PC-9 (cell line): ENCODE measurements at regions not wholly inside any gene's neighbourhood (a gene's known extent, or its start where the extent isn't known, plus 50 kb on each side); places are given as distances from the start of the nearest gene placed in this dataset.

ENCODE experiments used
- BruUV-seq: library from RNA; stranded (reverse); fragments of 400-500 nt; replicated peaks from 2 replicates; lab custom pipeline; 2021; lab: Mats Ljungman, UMichigan
- CTCF ChIA-PET: fragments of 300-600 bp; sonication (Branson Sonifier 250); formaldehyde crosslinking; loops from one replicate; lab custom pipeline; 2022; ENCODE audit warnings: antibody characterized with exemption; lab: Charles Lee
- POLR2A ChIA-PET: fragments of 300-600 bp; sonication (Branson Sonifier 250); formaldehyde crosslinking; loops from one replicate; lab custom pipeline; 2022; ENCODE audit warnings: antibody characterized with exemption; ENCODE audit not compliant: unreplicated experiment; lab: Charles Lee
- DNase-seq, 2 experiments: peaks; one replicate each; pipeline versions ENCODE4 v3.0.0 to v3.0.0-alpha.2; 2015 to 2022; ENCODE audit warnings: mixed read lengths in 1 of 2
- H2AFZ ChIP-seq: fragments of 200-600 bp; sonication (generic); 2 replicates; pipeline ENCODE4 v1.8.1; 2017; ENCODE audit warnings: antibody characterized with exemption
- H3F3A ChIP-seq: fragments of 200-600 bp; sonication (generic); 2 replicates; pipeline ENCODE4 v1.8.1; 2017; ENCODE audit warnings: antibody characterized with exemption, mild to moderate bottlenecking, low read depth; ENCODE audit not compliant: insufficient read depth
- H3K27ac ChIP-seq: fragments of 200-600 bp; sonication (generic); 2 replicates; pipeline ENCODE4 v1.6.1; 2016; ENCODE audit warnings: mixed run types
- H3K27me3 ChIP-seq: fragments of 200-600 bp; sonication (generic); 2 replicates; pipeline ENCODE4 v1.6.1; 2016; ENCODE audit warnings: low read depth, mixed run types; ENCODE audit not compliant: insufficient read depth
- H3K36me3 ChIP-seq: fragments of 200-600 bp; sonication (generic); 2 replicates; pipeline ENCODE4 v1.6.1; 2016; ENCODE audit warnings: low read depth, mixed run types
- H3K4me1 ChIP-seq: fragments of 200-600 bp; sonication (generic); replicated peaks from 2 replicates; pipeline ENCODE4 v1.6.1; 2016; ENCODE audit warnings: mixed run types; ENCODE audit not compliant: insufficient read depth
- H3K4me2 ChIP-seq: fragments of 200-600 bp; sonication (generic); 2 replicates; pipeline ENCODE4 v1.6.1; 2017; ENCODE audit warnings: mixed run types
- H3K4me3 ChIP-seq: fragments of 200-600 bp; sonication (generic); 2 replicates; pipeline ENCODE4 v1.6.1; 2016; ENCODE audit warnings: mixed run types
- H3K79me2 ChIP-seq: fragments of 200-600 bp; sonication (generic); 2 replicates; pipeline ENCODE4 v1.6.1; 2017; ENCODE audit warnings: low read depth, mixed run types
- H3K9me2 ChIP-seq: fragments of 200-600 bp; sonication (generic); 2 replicates; pipeline ENCODE4 v1.8.1; 2017; ENCODE audit warnings: mild to moderate bottlenecking; ENCODE audit not compliant: insufficient read depth
- H3K9me3 ChIP-seq: fragments of 200-600 bp; sonication (generic); 2 replicates; pipeline ENCODE4 v1.8.1; 2016; ENCODE audit warnings: low read depth; ENCODE audit not compliant: insufficient read depth
- H4K20me1 ChIP-seq: fragments of 200-600 bp; sonication (generic); 2 replicates; pipeline ENCODE4 v1.8.1; 2017; ENCODE audit not compliant: insufficient read depth
- EZH2 ChIP-seq: fragments of 200-600 bp; sonication (generic); IDR thresholded peaks from 2 replicates; pipeline ENCODE4 v1.8.0; 2017; ENCODE audit warnings: antibody characterized with exemption, low read depth
- intact Hi-C: fragments of 100-400 bp; cut with micrococcal nuclease; formaldehyde crosslinking; loops from one replicate; pipeline ENCODE4 v1.10.0; 2022; ENCODE audit not compliant: unreplicated experiment
- TF ChIP-seq, protein P1 (sequence below): fragments of 200-600 bp; sonication (generic); conservative IDR thresholded peaks from 2 replicates; pipeline ENCODE4 v1.6.1; 2017; ENCODE audit warnings: mixed run types, antibody characterized with exemption, mild to moderate bottlenecking, moderate library complexity

DNA sequence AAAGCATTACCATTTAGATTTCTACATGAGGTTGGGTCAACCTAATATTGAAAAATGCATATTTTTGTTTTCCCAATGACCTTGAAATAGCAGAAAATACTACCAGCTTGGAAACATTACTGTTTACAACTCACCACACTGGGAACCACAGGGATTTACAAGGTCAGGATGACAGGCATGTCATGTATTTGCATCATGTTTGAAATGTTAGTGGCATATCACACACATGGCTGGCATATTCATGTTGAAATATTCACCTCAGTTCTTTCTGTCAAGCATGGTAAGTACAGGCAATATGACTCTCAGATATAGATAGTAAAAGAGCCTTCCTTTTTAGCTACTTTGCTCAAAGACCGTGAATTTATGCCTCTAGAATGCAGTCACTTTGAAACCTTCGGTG is 593.5 kb downstream of the NOVA1 start:
- no peaks in the 10 kb centered on the region for H3K27me3 ChIP-seq
- H3K4me3 ChIP-seq = no peak overlapping the region
- ChIA-PET POLR2A (no interaction called here), CTCF (no interaction called here)
- no peak overlapping the region for H2AFZ ChIP-seq
- no TSS peak for BruUV-seq
- no peaks in the 10 kb centered on the region for H3K36me3 ChIP-seq
- no peaks in the 10 kb centered on the region for H3K79me2 ChIP-seq
- TF ChIP-seq, protein P1, sequence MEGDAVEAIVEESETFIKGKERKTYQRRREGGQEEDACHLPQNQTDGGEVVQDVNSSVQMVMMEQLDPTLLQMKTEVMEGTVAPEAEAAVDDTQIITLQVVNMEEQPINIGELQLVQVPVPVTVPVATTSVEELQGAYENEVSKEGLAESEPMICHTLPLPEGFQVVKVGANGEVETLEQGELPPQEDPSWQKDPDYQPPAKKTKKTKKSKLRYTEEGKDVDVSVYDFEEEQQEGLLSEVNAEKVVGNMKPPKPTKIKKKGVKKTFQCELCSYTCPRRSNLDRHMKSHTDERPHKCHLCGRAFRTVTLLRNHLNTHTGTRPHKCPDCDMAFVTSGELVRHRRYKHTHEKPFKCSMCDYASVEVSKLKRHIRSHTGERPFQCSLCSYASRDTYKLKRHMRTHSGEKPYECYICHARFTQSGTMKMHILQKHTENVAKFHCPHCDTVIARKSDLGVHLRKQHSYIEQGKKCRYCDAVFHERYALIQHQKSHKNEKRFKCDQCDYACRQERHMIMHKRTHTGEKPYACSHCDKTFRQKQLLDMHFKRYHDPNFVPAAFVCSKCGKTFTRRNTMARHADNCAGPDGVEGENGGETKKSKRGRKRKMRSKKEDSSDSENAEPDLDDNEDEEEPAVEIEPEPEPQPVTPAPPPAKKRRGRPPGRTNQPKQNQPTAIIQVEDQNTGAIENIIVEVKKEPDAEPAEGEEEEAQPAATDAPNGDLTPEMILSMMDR = no peak
- TF ChIP-seq EZH2 = no peak
- no peaks in the 10 kb centered on the region for H3K4me1 ChIP-seq
- H3K9me3 ChIP-seq = no peaks in the 10 kb centered on the region
- H4K20me1 ChIP-seq = no peaks in the 10 kb centered on the region
- no peak overlapping the region for H3K27ac ChIP-seq
- no peaks in the 10 kb centered on the region for H3F3A ChIP-seq
- H3K9me2 ChIP-seq = no peaks in the 10 kb centered on the region
- intact Hi-C loops = no loop called here
- no peak overlapping the region for H3K4me2 ChIP-seq
- no peak for DNase-seq

DNA sequence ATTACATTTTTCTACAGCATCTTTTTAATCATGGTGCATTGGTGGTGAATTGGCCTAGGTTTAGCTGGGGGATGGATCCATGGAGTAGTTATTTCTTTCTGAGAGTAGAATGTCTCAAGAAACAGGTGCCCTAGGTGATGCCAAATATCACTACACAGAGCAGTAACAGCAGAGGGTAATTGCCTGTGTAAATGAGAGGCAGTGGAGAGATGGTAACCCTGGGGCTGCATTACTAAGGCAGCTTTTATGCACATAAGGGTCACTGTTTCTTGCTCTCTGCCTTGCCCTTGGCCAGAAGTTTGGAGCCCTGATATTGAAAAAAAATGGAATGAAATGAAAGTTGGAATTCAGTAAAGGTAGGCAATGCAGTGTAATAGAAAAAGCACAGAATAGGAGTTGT is 604.0 kb downstream of the NOVA1 start:
- no peak overlapping the region for H2AFZ ChIP-seq
- H3K9me3 ChIP-seq = no peaks in the 10 kb centered on the region
- no peaks in the 10 kb centered on the region for H3K4me1 ChIP-seq
- H3F3A ChIP-seq = no peaks in the 10 kb centered on the region
- no peak for TF ChIP-seq EZH2
- TF ChIP-seq, protein P1 = no peak
- H3K27ac ChIP-seq = no peak overlapping the region
- H3K36me3 ChIP-seq = no peaks in the 10 kb centered on the region
- H3K79me2 ChIP-seq = no peaks in the 10 kb centered on the region
- no peaks in the 10 kb centered on the region for H3K27me3 ChIP-seq
- H3K4me3 ChIP-seq = no peak overlapping the region
- CTCF ChIA-PET = interaction anchor here (0.7 kb wide), 1 partner anchor 15 kb away, joined by 3 read pairs; no protein-coding TSS in a partner anchor
- H4K20me1 ChIP-seq = no peaks in the 10 kb centered on the region
- POLR2A ChIA-PET = no interaction called here
- no peak overlapping the region for H3K4me2 ChIP-seq
- no peak for DNase-seq
- BruUV-seq = no TSS peak
- no peaks in the 10 kb centered on the region for H3K9me2 ChIP-seq
- intact Hi-C loops = no loop called here

DNA sequence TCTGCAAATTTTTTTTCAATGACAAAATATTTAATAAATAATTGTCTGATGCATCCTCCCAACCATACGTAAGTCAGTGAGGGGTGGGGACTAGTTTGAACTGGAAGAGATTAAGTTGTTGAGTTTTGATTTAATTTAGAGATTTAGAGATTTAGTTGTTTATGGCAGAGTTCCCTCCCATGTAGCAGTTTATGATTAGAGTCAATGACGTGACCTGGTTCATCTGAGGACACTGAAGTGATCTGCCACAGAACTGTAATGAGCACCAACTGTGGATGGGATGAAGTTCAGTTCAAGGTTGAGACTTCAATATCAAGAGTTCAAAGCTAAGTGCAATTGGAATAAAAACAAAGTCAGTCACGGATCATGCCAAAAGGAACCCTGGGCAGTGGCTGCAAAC is 609.3 kb downstream of the NOVA1 start:
- no peaks in the 10 kb centered on the region for H3K9me2 ChIP-seq
- no peaks in the 10 kb centered on the region for H3K9me3 ChIP-seq
- DNase-seq = no peak
- no TSS peak for BruUV-seq
- H3K4me3 ChIP-seq = no peak overlapping the region
- no peaks in the 10 kb centered on the region for H3K36me3 ChIP-seq
- H2AFZ ChIP-seq = no peak overlapping the region
- H3K27me3 ChIP-seq = no peaks in the 10 kb centered on the region
- H3F3A ChIP-seq = no peaks in the 10 kb centered on the region
- no peaks in the 10 kb centered on the region for H4K20me1 ChIP-seq
- no peak overlapping the region for H3K4me2 ChIP-seq
- CTCF ChIA-PET = no interaction called here
- intact Hi-C loops = no loop called here
- H3K27ac ChIP-seq = no peak overlapping the region
- no peaks in the 10 kb centered on the region for H3K79me2 ChIP-seq
- POLR2A ChIA-PET = no interaction called here
- TF ChIP-seq, protein P1 = no peak
- TF ChIP-seq EZH2 = no peak
- H3K4me1 ChIP-seq = no peaks in the 10 kb centered on the region
